ENCODE measurements at regions not wholly inside any gene's neighbourhood (a gene's known extent, or its start where the extent isn't known, plus 50 kb on each side); places are given as distances from the start of the nearest gene placed in this dataset.
"Not testable (repeated sequence)": the region's sequence is repeated elsewhere in the genome, so short reads cannot be mapped to it uniquely, and the experiment has no call there.

GRCh38 chr21:28693476-28693875 is 299.2 kb downstream of the LTN1 start:
- no peaks in the 10 kb centered on the region for H3K9me3 ChIP-seq
- no peak overlapping the region for H3K27ac ChIP-seq
- H3K36me3 ChIP-seq = no peaks in the 10 kb centered on the region
- DNase-seq = no peak
- no peak overlapping the region for H3K4me3 ChIP-seq
- no peaks in the 10 kb centered on the region for H3K4me1 ChIP-seq
- no peaks in the 10 kb centered on the region for H3K27me3 ChIP-seq
- TF ChIP-seq CTCF (IDR thresholded peaks at IDR 0.05) (no peak), POLR2A (IDR thresholded peaks at IDR 0.05) (no peak)

DNA sequence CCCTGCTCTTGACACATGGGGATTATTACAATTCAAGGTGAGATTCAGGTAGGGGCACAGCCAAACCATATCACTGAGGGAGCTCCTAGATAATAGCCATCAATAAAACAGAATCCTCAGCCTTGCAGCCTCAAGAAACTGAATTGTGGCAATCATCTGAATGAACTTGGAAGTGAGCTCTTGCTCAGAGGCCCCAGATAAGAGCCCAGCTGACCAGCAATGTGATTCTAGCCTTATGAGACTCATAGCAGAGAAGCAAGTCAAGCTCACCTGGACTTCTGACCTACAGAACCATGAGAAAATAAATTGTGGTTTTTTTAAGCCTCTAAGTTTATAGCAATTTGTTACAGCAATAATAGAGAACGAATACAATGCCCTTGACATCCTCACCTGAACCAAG is 302.5 kb downstream of the LTN1 start:
- Histone ChIP-seq H3K9me3 (no peaks in the 10 kb centered on the region), H3K27me3 (no peaks in the 10 kb centered on the region), H3K27ac (no peak overlapping the region), H3K4me3 (no peak overlapping the region), H3K4me1 (no peaks in the 10 kb centered on the region), H3K36me3 (no peaks in the 10 kb centered on the region)
- no peak for DNase-seq
- TF ChIP-seq CTCF (IDR thresholded peaks at IDR 0.05) = no peak
- TF ChIP-seq POLR2A (IDR thresholded peaks at IDR 0.05) = no peak

- TF ChIP-seq POLR2A (IDR thresholded peaks at IDR 0.05) = no peak
- no peak for TF ChIP-seq CTCF (IDR thresholded peaks at IDR 0.05)
- DNase-seq = no peak
- Histone ChIP-seq H3K4me3 (no peak overlapping the region), H3K36me3 (no peaks in the 10 kb centered on the region), H3K9me3 (no peaks in the 10 kb centered on the region), H3K27me3 (no peaks in the 10 kb centered on the region), H3K27ac (no peak overlapping the region), H3K4me1 (no peaks in the 10 kb centered on the region)
Measured at GRCh38 chr21:28688381-28688780, 304.3 kb downstream of the LTN1 start.

DNA sequence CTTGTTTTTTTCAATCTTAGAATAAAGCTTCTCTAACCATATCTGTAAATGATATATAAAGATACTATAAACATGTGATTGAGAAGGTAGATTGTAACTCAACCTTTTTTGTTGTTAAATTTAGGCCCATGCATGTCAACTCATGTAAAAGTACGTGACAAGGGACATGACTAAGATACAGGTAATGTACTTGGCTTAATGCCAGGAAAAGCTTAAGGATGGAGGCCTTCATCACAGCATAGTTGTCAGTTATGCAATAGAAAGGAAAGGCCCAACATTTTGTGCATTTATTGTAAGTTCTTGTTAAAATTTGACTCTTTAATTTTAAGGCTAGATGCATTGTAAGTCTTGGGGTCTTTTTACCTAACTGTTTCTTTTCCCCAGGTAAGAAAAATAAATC is 305.1 kb downstream of the LTN1 start:
- Histone ChIP-seq H3K27ac (no peak overlapping the region), H3K4me1 (no peaks in the 10 kb centered on the region), H3K4me3 (no peak overlapping the region), H3K36me3 (no peaks in the 10 kb centered on the region), H3K9me3 (no peaks in the 10 kb centered on the region), H3K27me3 (no peaks in the 10 kb centered on the region)
- TF ChIP-seq CTCF (IDR thresholded peaks at IDR 0.05) (no peak), POLR2A (IDR thresholded peaks at IDR 0.05) (no peak)
- DNase-seq = no peak

DNA sequence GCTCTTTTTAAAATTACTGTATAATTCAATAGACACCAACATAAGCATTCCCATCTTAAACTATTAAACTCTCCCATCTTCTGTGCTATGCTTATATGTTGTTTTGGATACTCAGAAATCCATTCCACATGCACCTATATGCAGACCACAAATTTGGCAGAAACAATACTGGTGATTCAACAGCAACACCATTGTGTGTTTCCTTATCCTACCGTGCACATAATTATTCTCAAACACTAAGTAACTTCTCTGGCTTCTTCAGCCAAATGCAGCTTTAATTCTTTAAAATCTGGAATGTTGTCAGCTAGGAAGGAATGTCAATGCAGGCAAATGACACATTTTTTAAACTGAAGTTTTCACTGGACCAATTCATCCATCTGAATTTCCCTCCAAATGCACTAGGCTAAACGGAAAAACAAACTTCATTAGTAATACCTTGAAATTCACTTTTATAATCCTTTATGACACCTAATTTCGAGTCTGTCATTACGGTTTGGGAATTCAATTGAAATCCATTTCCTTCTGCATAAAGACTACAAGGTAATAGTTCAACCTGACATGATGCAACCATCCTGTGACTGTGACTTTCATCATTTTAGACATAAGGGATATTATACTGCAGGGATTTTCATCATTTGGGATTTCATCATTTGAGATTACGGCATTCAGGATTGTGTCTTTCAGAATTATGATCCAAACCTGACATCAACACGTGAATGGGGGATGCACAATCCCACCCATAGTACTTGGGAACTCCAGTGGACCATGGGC is 308.5 kb downstream of the LTN1 start:
- Histone ChIP-seq H3K4me1 (no peaks in the 10 kb centered on the region), H3K4me3 (no peak overlapping the region), H3K27me3 (no peaks in the 10 kb centered on the region), H3K27ac (no peak overlapping the region), H3K36me3 (no peaks in the 10 kb centered on the region), H3K9me3 (no peaks in the 10 kb centered on the region)
- TF ChIP-seq CTCF (IDR thresholded peaks at IDR 0.05) = no peak
- TF ChIP-seq POLR2A (IDR thresholded peaks at IDR 0.05) = no peak
- DNase-seq = no peak

DNA sequence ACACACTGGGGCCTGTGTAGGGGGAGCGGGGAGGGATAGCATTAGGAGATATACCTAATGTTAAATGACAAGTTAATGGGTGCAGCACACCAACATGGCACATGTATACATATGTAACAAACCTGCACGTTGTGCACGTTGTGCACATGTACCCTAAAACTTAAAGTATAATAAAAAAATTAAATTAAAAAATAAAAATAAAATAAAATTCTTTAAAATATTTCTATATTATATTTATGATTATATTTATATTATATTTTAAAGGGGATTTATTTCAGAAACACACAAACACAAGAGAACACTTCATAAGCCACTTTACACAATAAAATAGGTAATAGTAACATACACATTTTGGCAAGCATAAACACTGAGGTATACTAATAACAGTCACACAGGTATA is 309.8 kb downstream of the LTN1 start:
- not testable (repeated sequence) for H3K36me3 ChIP-seq, H3K9me3 ChIP-seq, H3K27me3 ChIP-seq, H3K27ac ChIP-seq, H3K4me3 ChIP-seq, H3K4me1 ChIP-seq, DNase-seq

- not testable (repeated sequence) for H3K36me3 ChIP-seq, H3K4me3 ChIP-seq, H3K9me3 ChIP-seq, DNase-seq, H3K27me3 ChIP-seq, H3K4me1 ChIP-seq, H3K27ac ChIP-seq
Measured at GRCh38 chr21:28677096-28677495, 315.6 kb downstream of the LTN1 start.
